ENCODE measurements at regions not wholly inside any gene's neighbourhood (a gene's known extent, or its start where the extent isn't known, plus 50 kb on each side); places are given as distances from the start of the nearest gene placed in this dataset.

DNA sequence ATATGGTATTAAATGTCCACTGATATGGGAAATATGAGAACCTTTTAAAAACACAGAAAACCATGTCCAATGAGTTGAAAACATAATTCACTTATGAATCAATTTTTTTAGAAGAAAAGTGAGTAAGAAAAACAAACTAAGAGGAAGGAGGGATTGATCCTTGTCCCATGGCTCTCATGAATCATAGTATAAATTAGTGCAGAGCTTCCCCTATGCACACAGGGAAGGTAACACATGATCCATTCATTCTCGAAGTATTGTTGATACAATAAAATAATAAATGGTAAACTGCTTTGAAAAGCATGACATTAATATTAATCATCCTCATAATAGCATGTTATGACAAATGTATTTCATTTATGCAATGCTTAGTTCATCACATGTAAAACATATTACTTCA, 872.0 kb upstream of the CNTNAP5 start:
- no peak for DNase-seq
- Histone ChIP-seq H3K4me1 (ENCODE audit: control insufficient read depth, insufficient read depth, low read length) (no peaks in the 10 kb centered on the region), H3K27ac (ENCODE audit: low read length) (no peak overlapping the region), H3K27me3 (ENCODE audit: control insufficient read depth, insufficient read depth, low read length) (no peaks in the 10 kb centered on the region), H3K9me3 (replicated peaks; ENCODE audit: control insufficient read depth, low read depth, low read length) (no peaks in the 10 kb centered on the region), H3K36me3 (ENCODE audit: control insufficient read depth, insufficient read depth, low read length) (no peaks in the 10 kb centered on the region), H3K4me3 (ENCODE audit: low read length) (no peak overlapping the region)
- WGBS (ENCODE audit: insufficient coverage) = no CpG with 5 or more reads among the region's 1 CpG

DNA sequence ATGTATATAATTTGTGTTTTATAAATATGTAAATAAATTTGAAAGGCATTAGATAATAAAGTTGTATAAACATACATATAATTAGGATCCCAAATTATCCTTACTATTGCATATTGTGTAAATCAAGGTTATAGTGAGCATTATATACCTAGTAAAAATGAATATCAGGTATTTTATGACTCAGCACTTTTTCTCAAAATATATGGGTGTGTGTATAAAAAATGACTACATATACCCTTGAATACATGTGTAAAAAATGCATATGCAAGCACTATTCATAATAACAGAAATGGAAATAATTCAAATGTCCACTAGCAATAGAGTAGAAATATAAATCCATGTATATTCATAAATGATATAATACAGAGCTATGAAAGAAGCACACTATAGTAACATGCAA, 870.9 kb upstream of the CNTNAP5 start:
- Histone ChIP-seq H3K27me3 (ENCODE audit: control insufficient read depth, insufficient read depth, low read length) (no peaks in the 10 kb centered on the region), H3K9me3 (replicated peaks; ENCODE audit: control insufficient read depth, low read depth, low read length) (no peaks in the 10 kb centered on the region), H3K36me3 (ENCODE audit: control insufficient read depth, insufficient read depth, low read length) (no peaks in the 10 kb centered on the region), H3K4me3 (ENCODE audit: low read length) (no peak overlapping the region), H3K27ac (ENCODE audit: low read length) (no peak overlapping the region), H3K4me1 (ENCODE audit: control insufficient read depth, insufficient read depth, low read length) (no peaks in the 10 kb centered on the region)
- DNase-seq = no peak

DNA sequence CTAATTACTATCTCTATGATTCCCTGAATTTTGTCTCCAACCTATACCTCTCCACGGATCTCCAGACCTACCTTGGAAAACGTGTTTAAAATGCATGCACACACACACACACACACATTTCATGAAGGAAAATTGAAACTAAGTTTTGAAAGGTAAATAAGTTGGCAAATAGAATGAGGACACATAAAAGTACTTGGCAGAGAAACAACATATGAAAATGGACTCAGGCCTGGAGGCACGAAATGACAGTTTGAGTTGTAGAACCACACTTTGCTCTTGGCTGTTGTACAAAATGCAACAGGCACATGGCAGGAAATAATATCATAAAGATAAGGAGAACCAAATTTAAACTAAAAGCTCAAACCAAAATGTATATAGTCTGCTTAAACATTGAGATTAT, 868.1 kb upstream of the CNTNAP5 start:
- Histone ChIP-seq H3K9me3 (replicated peaks; ENCODE audit: control insufficient read depth, low read depth, low read length) (no peaks in the 10 kb centered on the region), H3K4me1 (ENCODE audit: control insufficient read depth, insufficient read depth, low read length) (no peaks in the 10 kb centered on the region), H3K36me3 (ENCODE audit: control insufficient read depth, insufficient read depth, low read length) (no peaks in the 10 kb centered on the region), H3K27ac (ENCODE audit: low read length) (no peak overlapping the region), H3K27me3 (ENCODE audit: control insufficient read depth, insufficient read depth, low read length) (no peaks in the 10 kb centered on the region), H3K4me3 (ENCODE audit: low read length) (no peak overlapping the region)
- no peak for DNase-seq
- WGBS (ENCODE audit: insufficient coverage) = no CpG with 5 or more reads among the region's 3 CpGs

DNA sequence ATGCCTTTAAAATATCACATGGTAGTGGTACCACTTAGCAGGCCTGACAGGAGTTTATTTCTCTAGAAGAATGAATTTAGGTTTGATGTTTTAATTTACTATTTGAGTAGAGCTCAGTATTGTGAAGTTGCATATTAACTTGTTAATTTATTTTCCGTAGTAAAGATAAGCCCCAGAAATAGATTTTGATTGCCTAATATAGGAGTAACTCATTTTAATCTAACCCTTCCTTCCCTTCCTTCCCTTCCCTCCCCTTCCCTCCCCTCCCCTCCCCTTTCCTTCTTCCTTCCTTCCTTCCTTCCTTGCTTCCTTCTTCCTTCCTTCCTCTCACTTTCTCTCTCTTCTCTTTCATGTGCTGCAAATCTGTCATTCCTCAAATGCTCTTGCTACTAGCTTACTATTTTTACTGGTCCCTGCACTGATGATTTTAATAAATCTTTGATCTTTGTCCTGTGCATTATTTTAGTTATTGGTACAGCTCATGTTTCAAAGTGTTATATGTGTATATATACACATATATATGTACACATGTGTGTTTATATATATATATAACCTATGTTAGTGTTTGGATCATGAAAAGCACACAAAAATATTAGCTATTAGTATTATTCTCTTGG, 862.6 kb upstream of the CNTNAP5 start:
- no peak overlapping the region for H3K4me3 ChIP-seq (ENCODE audit: low read length)
- no peak overlapping the region for H3K27ac ChIP-seq (ENCODE audit: low read length)
- H3K4me1 ChIP-seq (ENCODE audit: control insufficient read depth, insufficient read depth, low read length) = no peaks in the 10 kb centered on the region
- H3K27me3 ChIP-seq (ENCODE audit: control insufficient read depth, insufficient read depth, low read length) = no peaks in the 10 kb centered on the region
- WGBS (ENCODE audit: insufficient coverage) = no CpG with 5 or more reads among the region's 1 CpG
- no peak for DNase-seq
- no peaks in the 10 kb centered on the region for H3K9me3 ChIP-seq (replicated peaks; ENCODE audit: control insufficient read depth, low read depth, low read length)
- no peaks in the 10 kb centered on the region for H3K36me3 ChIP-seq (ENCODE audit: control insufficient read depth, insufficient read depth, low read length)

DNA sequence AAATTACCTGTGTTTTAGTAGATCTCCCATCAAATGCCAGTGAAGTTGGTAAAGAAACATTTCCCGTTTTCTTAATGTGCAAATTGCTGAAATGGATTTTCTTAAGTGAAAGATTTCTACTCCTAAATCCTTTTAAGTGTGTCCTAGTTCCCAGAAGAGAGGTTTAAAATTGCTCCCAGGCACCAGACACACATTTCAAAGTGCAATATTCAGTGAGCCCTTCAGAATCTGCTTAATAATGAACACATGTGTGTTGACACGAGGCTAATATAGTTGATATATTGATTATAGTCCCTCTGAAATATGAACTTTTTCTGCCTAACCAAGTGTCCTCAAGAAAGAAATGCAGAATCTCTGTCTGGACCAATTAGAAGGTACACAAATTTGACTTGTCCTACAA, 861.7 kb upstream of the CNTNAP5 start:
- Histone ChIP-seq H3K4me1 (ENCODE audit: control insufficient read depth, insufficient read depth, low read length) (no peaks in the 10 kb centered on the region), H3K27ac (ENCODE audit: low read length) (no peak overlapping the region), H3K9me3 (replicated peaks; ENCODE audit: control insufficient read depth, low read depth, low read length) (peaks cover 5% of the 10 kb centered on the region), H3K4me3 (ENCODE audit: low read length) (no peak overlapping the region), H3K36me3 (ENCODE audit: control insufficient read depth, insufficient read depth, low read length) (no peaks in the 10 kb centered on the region), H3K27me3 (ENCODE audit: control insufficient read depth, insufficient read depth, low read length) (no peaks in the 10 kb centered on the region)
- WGBS (ENCODE audit: insufficient coverage) = no CpG with 5 or more reads among the region's 2 CpGs
- DNase-seq = peak; percentile 5

DNA sequence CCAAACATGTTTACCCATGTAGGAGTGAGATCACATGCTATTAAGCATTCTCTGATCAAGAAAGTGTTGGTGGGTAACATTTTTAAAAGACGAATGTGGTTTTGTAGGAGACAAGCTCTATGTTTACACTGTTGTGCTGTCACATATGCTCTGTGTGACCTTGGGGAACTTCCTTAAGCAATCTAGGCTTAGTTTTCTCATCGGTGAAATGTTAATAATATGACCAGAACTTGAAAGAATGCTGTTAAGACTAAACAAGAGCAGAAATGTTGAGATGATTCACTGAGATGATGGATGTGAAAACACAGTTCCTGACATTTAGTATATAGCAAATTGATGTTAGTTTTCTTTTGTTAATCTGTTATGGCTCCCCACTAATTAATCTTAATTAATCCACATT, 860.9 kb upstream of the CNTNAP5 start:
- H3K4me1 ChIP-seq (ENCODE audit: control insufficient read depth, insufficient read depth, low read length) = no peaks in the 10 kb centered on the region
- no peaks in the 10 kb centered on the region for H3K27me3 ChIP-seq (ENCODE audit: control insufficient read depth, insufficient read depth, low read length)
- no CpG with 5 or more reads among the region's 2 CpGs for WGBS (ENCODE audit: insufficient coverage)

DNA sequence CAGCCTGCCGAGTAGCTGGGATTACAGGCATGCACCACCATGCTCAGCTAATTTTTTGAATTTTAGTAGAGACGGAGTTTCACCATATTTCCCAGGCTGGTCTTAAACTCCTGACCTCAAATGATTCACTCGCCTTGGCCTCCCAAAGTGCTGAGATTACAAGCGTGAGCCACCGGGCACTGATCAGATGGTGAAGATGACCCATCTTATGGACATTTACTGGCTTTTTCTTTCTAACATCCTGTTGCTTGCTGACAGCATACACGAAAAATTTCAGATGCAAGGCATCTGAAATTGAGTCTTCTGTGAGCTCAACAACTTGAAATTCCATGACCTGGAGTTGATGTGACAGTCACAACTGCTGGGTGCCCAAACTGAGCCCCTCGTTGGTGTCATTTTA, 859.5 kb upstream of the CNTNAP5 start:
- DNase-seq = no peak
- no peaks in the 10 kb centered on the region for H3K36me3 ChIP-seq (ENCODE audit: control insufficient read depth, insufficient read depth, low read length)
- no peaks in the 10 kb centered on the region for H3K27me3 ChIP-seq (ENCODE audit: control insufficient read depth, insufficient read depth, low read length)
- WGBS (ENCODE audit: insufficient coverage) = 92% methylated on average over 5 of the region's 7 CpGs
- H3K27ac ChIP-seq (ENCODE audit: low read length) = no peak overlapping the region
- peaks cover 7% of the 10 kb centered on the region for H3K9me3 ChIP-seq (replicated peaks; ENCODE audit: control insufficient read depth, low read depth, low read length)
- H3K4me1 ChIP-seq (ENCODE audit: control insufficient read depth, insufficient read depth, low read length) = no peaks in the 10 kb centered on the region
- H3K4me3 ChIP-seq (ENCODE audit: low read length) = no peak overlapping the region

More for the DNA sequence above, 860.9 kb upstream of the CNTNAP5 start:
- DNase-seq = no peak
- Histone ChIP-seq H3K9me3 (replicated peaks; ENCODE audit: control insufficient read depth, low read depth, low read length) (peaks cover 7% of the 10 kb centered on the region), H3K4me3 (ENCODE audit: low read length) (no peak overlapping the region), H3K36me3 (ENCODE audit: control insufficient read depth, insufficient read depth, low read length) (no peaks in the 10 kb centered on the region), H3K27ac (ENCODE audit: low read length) (no peak overlapping the region)

DNA sequence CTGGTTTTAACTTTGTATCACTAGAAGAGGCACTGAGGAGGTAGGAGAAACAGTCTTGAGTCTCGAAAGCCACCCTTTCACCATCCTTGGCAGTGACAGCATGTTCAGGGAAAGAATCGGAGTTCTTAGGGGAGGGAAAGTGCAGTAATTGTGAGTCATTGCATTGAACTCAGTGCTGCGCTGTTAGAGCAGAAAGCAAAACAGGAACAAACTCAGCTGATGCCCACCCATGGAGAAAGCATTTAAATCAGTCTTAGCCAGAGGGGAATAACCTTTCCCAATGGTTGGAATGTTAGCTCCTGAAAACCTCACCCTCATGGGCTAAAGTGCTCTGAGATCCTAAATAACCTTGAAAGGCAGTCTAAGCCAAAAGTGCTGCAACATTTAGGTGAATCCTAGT, 845.6 kb upstream of the CNTNAP5 start:
- Histone ChIP-seq H3K36me3 (ENCODE audit: control insufficient read depth, insufficient read depth, low read length) (no peaks in the 10 kb centered on the region), H3K9me3 (replicated peaks; ENCODE audit: control insufficient read depth, low read depth, low read length) (peaks cover 5% of the 10 kb centered on the region), H3K4me1 (ENCODE audit: control insufficient read depth, insufficient read depth, low read length) (no peaks in the 10 kb centered on the region), H3K4me3 (ENCODE audit: low read length) (no peak overlapping the region), H3K27me3 (ENCODE audit: control insufficient read depth, insufficient read depth, low read length) (no peaks in the 10 kb centered on the region), H3K27ac (ENCODE audit: low read length) (no peak overlapping the region)
- DNase-seq = no peak
- no CpG with 5 or more reads among the region's 3 CpGs for WGBS (ENCODE audit: insufficient coverage)

DNA sequence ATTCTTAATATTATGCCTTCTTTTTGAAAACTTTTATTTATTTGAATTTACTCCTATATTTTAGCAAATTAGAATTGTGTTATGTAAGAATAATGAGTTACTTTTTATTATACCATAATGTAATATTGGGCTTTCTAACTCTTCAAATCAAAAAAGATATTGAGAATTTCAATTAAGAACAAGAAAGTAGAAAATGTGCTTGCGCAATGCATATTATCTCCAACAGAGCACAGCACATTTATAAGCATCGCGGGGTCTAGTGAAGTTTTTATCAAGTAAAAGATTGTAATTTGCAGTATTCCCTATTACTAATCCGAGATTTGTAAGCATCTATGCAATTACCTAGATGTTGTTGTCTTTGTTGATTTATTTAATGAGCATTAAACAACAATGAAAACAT, 829.1 kb upstream of the CNTNAP5 start:
- Histone ChIP-seq H3K27ac (ENCODE audit: low read length) (no peak overlapping the region), H3K27me3 (ENCODE audit: control insufficient read depth, insufficient read depth, low read length) (no peaks in the 10 kb centered on the region), H3K4me1 (ENCODE audit: control insufficient read depth, insufficient read depth, low read length) (no peaks in the 10 kb centered on the region), H3K9me3 (replicated peaks; ENCODE audit: control insufficient read depth, low read depth, low read length) (no peaks in the 10 kb centered on the region), H3K36me3 (ENCODE audit: control insufficient read depth, insufficient read depth, low read length) (no peaks in the 10 kb centered on the region), H3K4me3 (ENCODE audit: low read length) (no peak overlapping the region)
- no peak for DNase-seq
- no CpG with 5 or more reads among the region's 4 CpGs for WGBS (ENCODE audit: insufficient coverage)

DNA sequence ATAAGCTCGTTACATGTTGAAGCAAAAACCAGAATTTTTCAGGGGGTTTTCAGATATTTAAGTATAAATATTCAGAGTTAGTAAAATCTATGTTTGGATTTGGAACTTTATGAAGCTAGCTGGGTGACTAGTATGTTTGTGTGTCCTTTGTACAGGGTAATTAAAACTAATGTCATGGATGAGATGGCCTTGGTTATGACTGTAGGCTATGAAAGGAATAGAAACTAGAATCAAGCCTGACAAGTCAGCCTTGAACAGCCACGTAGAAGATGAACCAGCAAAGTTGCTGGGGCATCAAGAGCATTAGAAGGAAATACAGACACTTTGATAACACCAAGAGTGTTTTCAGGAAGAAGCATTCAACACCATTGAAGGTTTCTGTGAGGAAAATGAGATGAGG, 825.1 kb upstream of the CNTNAP5 start:
- H3K27me3 ChIP-seq (ENCODE audit: control insufficient read depth, insufficient read depth, low read length) = no peaks in the 10 kb centered on the region
- WGBS (ENCODE audit: insufficient coverage) = 90% methylated on average over 2 of the region's 2 CpGs
- no peak overlapping the region for H3K27ac ChIP-seq (ENCODE audit: low read length)
- H3K9me3 ChIP-seq (replicated peaks; ENCODE audit: control insufficient read depth, low read depth, low read length) = peaks cover 2% of the 10 kb centered on the region
- no peaks in the 10 kb centered on the region for H3K4me1 ChIP-seq (ENCODE audit: control insufficient read depth, insufficient read depth, low read length)
- DNase-seq = no peak
- no peak overlapping the region for H3K4me3 ChIP-seq (ENCODE audit: low read length)
- H3K36me3 ChIP-seq (ENCODE audit: control insufficient read depth, insufficient read depth, low read length) = no peaks in the 10 kb centered on the region

DNA sequence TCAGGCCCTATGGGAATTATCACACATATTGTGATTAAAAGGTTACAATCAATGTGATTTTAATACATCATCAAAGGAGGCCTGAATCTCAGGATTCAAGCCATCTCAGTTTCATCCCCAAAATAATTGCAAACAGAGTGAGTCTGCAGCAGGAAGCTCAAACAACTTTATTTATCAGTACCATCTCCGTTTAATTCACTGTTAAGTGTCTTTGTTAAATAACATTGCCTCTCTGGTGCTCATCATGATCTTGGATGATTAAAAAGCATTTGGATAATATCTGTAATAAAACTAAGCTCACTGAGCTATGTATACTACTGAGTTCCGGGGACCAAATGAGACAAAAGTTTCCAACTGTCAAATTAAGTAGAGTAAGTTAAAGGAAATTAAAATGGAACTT, 817.8 kb upstream of the CNTNAP5 start:
- whole genome bisulfite sequencing (ENCODE audit: insufficient coverage) = no CpG with 5 or more reads among the region's 2 CpGs

More for the DNA sequence above, 817.8 kb upstream of the CNTNAP5 start:
- no peaks in the 10 kb centered on the region for H3K9me3 ChIP-seq (replicated peaks; ENCODE audit: control insufficient read depth, low read depth, low read length)
- DNase-seq = no peak
- no peaks in the 10 kb centered on the region for H3K36me3 ChIP-seq (ENCODE audit: control insufficient read depth, insufficient read depth, low read length)
- no peak overlapping the region for H3K27ac ChIP-seq (ENCODE audit: low read length)
- no peak overlapping the region for H3K4me3 ChIP-seq (ENCODE audit: low read length)
- H3K4me1 ChIP-seq (ENCODE audit: control insufficient read depth, insufficient read depth, low read length) = no peaks in the 10 kb centered on the region
- H3K27me3 ChIP-seq (ENCODE audit: control insufficient read depth, insufficient read depth, low read length) = no peaks in the 10 kb centered on the region
